Vagina (tissue), 2 donors: ENCODE measurements at regions not wholly inside any gene's neighbourhood (a gene's known extent, or its start where the extent isn't known, plus 50 kb on each side); places are given as distances from the start of the nearest gene placed in this dataset.

Source experiments
- POLR2A ChIP-seq, 2 donors: fragments of 450-650 bp; IDR thresholded peaks; one replicate each; pipeline ENCODE4 v1.6.1; 2017; ENCODE audit warnings: antibody characterized with exemption in 2 of 2, mild to moderate bottlenecking in 2 of 2, moderate library complexity in 2 of 2
- TF ChIP-seq, protein P1 (sequence below), 3 experiments: fragments of 450-650 bp in 2 of 3; fragments of 200-600 bp in 1 of 3; sonication (generic) in 1 of 3; IDR thresholded peaks; one replicate each; pipeline ENCODE4 v1.5.1; 2017 to 2019; ENCODE audit warnings: antibody characterized with exemption in 3 of 3, mild to moderate bottlenecking in 2 of 3, moderate library complexity in 2 of 3

DNA sequence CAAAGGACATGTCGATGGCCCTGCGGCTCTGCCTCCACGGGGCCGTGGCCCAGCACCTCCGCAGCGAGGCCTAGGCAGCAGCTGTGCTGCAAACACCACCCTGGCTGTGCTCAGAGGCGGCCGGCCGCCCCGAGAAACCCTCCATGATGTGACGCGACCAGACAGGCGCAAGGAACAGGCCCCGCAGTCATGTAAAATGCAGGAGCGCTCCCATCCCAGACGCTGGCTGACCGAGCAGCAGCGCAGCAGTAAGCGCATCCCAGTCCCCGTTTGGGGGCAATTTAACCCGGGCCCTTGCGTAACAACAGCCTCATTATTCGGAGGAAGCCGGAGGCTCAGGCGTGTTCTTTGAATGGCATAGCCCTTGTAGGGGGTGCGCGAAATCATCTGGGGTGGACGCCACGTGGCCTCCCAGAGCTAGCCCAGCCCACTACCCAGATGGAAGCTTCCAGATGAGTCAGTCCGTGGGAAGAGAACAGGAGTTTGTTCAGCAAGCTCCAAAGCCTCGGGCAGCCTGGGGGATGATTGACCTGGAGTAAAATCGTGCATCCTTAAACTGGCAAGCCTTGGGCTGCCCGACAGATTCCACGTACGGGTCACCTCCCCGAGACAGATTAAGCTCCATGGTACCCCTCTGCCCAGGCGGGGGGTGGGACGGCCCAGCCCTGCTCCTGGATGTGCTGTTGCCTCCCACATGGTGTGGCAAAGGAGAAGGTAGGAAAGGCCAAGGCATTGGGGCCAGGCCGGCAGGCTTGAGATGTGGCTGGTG is 124.0 kb downstream of the HMX1 start:
- TF ChIP-seq, protein P1, sequence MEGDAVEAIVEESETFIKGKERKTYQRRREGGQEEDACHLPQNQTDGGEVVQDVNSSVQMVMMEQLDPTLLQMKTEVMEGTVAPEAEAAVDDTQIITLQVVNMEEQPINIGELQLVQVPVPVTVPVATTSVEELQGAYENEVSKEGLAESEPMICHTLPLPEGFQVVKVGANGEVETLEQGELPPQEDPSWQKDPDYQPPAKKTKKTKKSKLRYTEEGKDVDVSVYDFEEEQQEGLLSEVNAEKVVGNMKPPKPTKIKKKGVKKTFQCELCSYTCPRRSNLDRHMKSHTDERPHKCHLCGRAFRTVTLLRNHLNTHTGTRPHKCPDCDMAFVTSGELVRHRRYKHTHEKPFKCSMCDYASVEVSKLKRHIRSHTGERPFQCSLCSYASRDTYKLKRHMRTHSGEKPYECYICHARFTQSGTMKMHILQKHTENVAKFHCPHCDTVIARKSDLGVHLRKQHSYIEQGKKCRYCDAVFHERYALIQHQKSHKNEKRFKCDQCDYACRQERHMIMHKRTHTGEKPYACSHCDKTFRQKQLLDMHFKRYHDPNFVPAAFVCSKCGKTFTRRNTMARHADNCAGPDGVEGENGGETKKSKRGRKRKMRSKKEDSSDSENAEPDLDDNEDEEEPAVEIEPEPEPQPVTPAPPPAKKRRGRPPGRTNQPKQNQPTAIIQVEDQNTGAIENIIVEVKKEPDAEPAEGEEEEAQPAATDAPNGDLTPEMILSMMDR (IDR thresholded peaks at IDR 0.05): no peak
- no peak for TF ChIP-seq POLR2A (IDR thresholded peaks at IDR 0.05)
